CD4-positive, alpha-beta T cell treated with Interleukin-6 for 4 hours (primary cell): ENCODE measurements at regions not wholly inside any gene's neighbourhood (a gene's known extent, or its start where the extent isn't known, plus 50 kb on each side); places are given as distances from the start of the nearest gene placed in this dataset.
"Not testable (repeated sequence)": the region's sequence is repeated elsewhere in the genome, so short reads cannot be mapped to it uniquely, and the experiment has no call there.

Experiments used
- DNase-seq: peaks from one replicate; pipeline ENCODE4 v3.0.0-alpha.2; 2020; ENCODE audit warnings: mixed read lengths

GRCh38 chr2:204145791-204146190 lies 209.2 kb downstream of the ICOS start:
- DNase-seq = no peak

GRCh38 chr2:204147040-204147439 lies 210.5 kb downstream of the ICOS start:
- DNase-seq = not testable (repeated sequence)

- no peak for DNase-seq
Observed at GRCh38 chr2:204150721-204151120, 214.2 kb downstream of the ICOS start.

- DNase-seq = no peak
Observed at GRCh38 chr2:204152616-204153015, 216.1 kb downstream of the ICOS start.

- DNase-seq = no peak
Observed at GRCh38 chr2:204154863-204155262, 218.3 kb downstream of the ICOS start.

GRCh38 chr2:204156456-204156855 lies 219.9 kb downstream of the ICOS start:
- no peak for DNase-seq

GRCh38 chr2:204157684-204158083 lies 221.1 kb downstream of the ICOS start:
- DNase-seq = no peak

GRCh38 chr2:204159526-204159925 lies 223.0 kb downstream of the ICOS start:
- no peak for DNase-seq

GRCh38 chr2:204160989-204161388 lies 224.4 kb downstream of the ICOS start:
- no peak for DNase-seq

GRCh38 chr2:204161886-204162285 lies 225.3 kb downstream of the ICOS start:
- DNase-seq = no peak

- DNase-seq = no peak
Observed at GRCh38 chr2:204166961-204167360, 230.4 kb downstream of the ICOS start.

- not testable (repeated sequence) for DNase-seq
Observed at GRCh38 chr2:204167670-204168069, 231.1 kb downstream of the ICOS start.

GRCh38 chr2:204170411-204170810 lies 233.8 kb downstream of the ICOS start:
- DNase-seq = no peak

- DNase-seq = no peak
Observed at GRCh38 chr2:204171432-204172144, 235.0 kb downstream of the ICOS start.

- no peak for DNase-seq
Observed at GRCh38 chr2:204172145-204172600, 235.6 kb downstream of the ICOS start.

GRCh38 chr2:204174034-204174433 lies 237.5 kb downstream of the ICOS start:
- no peak for DNase-seq

GRCh38 chr2:204175552-204176271 lies 239.1 kb downstream of the ICOS start:
- DNase-seq = no peak

GRCh38 chr2:204176306-204176705 lies 239.7 kb downstream of the ICOS start:
- no peak for DNase-seq

GRCh38 chr2:204177251-204177976 lies 240.9 kb downstream of the ICOS start:
- DNase-seq = no peak

- peak; percentile 81 for DNase-seq
Observed at GRCh38 chr2:204177977-204178522, 241.5 kb downstream of the ICOS start.

- DNase-seq = no peak
Observed at GRCh38 chr2:204180649-204181048, 244.1 kb downstream of the ICOS start.

- no peak for DNase-seq
Observed at GRCh38 chr2:204183608-204184007, 247.0 kb downstream of the ICOS start.

- DNase-seq = no peak
Observed at GRCh38 chr2:204184226-204184625, 247.7 kb downstream of the ICOS start.
